SU-DHL-6 (cell line): ENCODE measurements at regions not wholly inside any gene's neighbourhood (a gene's known extent, or its start where the extent isn't known, plus 50 kb on each side); places are given as distances from the start of the nearest gene placed in this dataset.

Experiments used
- EZH2phosphoT487 ChIP-seq: fragments of 200-600 bp; sonication (generic), shearing (Covaris generic); conservative IDR thresholded peaks from 2 replicates; pipeline ENCODE4 v1.6.1; 2018; ENCODE audit warnings: mild to moderate bottlenecking, antibody characterized with exemption, low read length, moderate library complexity, mixed read lengths
- TF ChIP-seq, protein P1 (sequence below): fragments of 200-600 bp; sonication (generic); IDR thresholded peaks from one replicate; pipeline ENCODE4 v1.5.1; 2017; ENCODE audit warnings: antibody characterized with exemption, mild to moderate bottlenecking, low read length, moderate library complexity; ENCODE audit not compliant: insufficient read depth, poor library complexity, severe bottlenecking

DNA sequence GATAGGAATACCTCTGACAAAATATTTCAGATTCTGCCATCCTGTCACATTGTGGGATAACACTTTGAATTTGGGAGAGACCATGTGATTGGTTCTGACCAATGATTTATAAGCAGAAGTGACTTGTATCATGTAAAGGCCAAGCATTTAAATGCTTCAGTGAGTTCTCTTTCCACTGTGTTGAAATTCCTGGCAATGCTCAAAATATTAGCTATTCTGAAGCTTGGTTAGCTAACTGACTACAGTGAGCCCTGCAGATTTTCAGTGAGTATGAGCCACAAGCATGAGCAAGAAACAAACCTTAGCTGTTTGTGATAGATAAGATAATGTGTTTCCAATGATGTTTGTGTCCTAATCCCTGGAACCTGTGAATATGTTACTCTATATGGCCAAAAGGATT lies 562.8 kb upstream of the AADAT start:
- TF ChIP-seq, protein P1, sequence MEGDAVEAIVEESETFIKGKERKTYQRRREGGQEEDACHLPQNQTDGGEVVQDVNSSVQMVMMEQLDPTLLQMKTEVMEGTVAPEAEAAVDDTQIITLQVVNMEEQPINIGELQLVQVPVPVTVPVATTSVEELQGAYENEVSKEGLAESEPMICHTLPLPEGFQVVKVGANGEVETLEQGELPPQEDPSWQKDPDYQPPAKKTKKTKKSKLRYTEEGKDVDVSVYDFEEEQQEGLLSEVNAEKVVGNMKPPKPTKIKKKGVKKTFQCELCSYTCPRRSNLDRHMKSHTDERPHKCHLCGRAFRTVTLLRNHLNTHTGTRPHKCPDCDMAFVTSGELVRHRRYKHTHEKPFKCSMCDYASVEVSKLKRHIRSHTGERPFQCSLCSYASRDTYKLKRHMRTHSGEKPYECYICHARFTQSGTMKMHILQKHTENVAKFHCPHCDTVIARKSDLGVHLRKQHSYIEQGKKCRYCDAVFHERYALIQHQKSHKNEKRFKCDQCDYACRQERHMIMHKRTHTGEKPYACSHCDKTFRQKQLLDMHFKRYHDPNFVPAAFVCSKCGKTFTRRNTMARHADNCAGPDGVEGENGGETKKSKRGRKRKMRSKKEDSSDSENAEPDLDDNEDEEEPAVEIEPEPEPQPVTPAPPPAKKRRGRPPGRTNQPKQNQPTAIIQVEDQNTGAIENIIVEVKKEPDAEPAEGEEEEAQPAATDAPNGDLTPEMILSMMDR: no peak
- no peak for TF ChIP-seq EZH2phosphoT487
